IMR-90 (cell line): ENCODE measurements at regions not wholly inside any gene's neighbourhood (a gene's known extent, or its start where the extent isn't known, plus 50 kb on each side); places are given as distances from the start of the nearest gene placed in this dataset.

ENCODE experiments used
- ATAC-seq: fragments of 200-7000 bp; cut with Tn5 transposase; 2 replicates; pipeline ENCODE4 v1.9.1; 2020; ENCODE audit warnings: low read depth, mild to moderate bottlenecking, moderate library complexity
- BruUV-seq: library from RNA; stranded (reverse); fragments of 400-500 nt; replicated peaks from 2 replicates; lab custom pipeline; 2021; lab: Mats Ljungman, UMichigan
- CTCF ChIA-PET: fragments of 300-600 bp; formaldehyde crosslinking; extraction: SDS; loops from one replicate; lab custom pipeline; 2021; ENCODE audit warnings: antibody characterized with exemption; lab: Yijun Ruan, JAX
- POLR2A ChIA-PET: fragments of 300-600 bp; sonication (Branson Sonifier 250); formaldehyde crosslinking; loops from one replicate; lab custom pipeline; 2022; ENCODE audit warnings: antibody characterized with exemption; ENCODE audit not compliant: unreplicated experiment; lab: Charles Lee
- DNase-seq: peaks from one replicate; pipeline ENCODE4 v3.0.0; 2013
- H2AFZ ChIP-seq: replicated peaks from 2 replicates; pipeline ENCODE3; 2013; ENCODE audit warnings: low read length, mild to moderate bottlenecking; ENCODE audit not compliant: poor library complexity
- H2AK5ac ChIP-seq: 2 replicates; pipeline ENCODE4 v1.6.1; 2013; ENCODE audit warnings: low read depth, low read length, inconsistent platforms
- H2AK9ac ChIP-seq: replicated peaks from 2 replicates; pipeline ENCODE3; 2013; ENCODE audit warnings: mild to moderate bottlenecking, low read depth, low read length, moderate library complexity; ENCODE audit not compliant: poor library complexity
- H2BK120ac ChIP-seq: 2 replicates; pipeline ENCODE4 v1.6.1; 2013; ENCODE audit warnings: low read depth, low read length, inconsistent platforms
- H2BK15ac ChIP-seq: 3 replicates; pipeline ENCODE4 v1.6.1; 2013; ENCODE audit warnings: low read depth, low read length, inconsistent platforms
- H2BK20ac ChIP-seq: 2 replicates; pipeline ENCODE4 v1.6.1; 2013; ENCODE audit warnings: low read depth, mild to moderate bottlenecking, inconsistent platforms, low read length, moderate library complexity
- H2BK5ac ChIP-seq: 2 replicates; pipeline ENCODE4 v1.6.1; 2013; ENCODE audit warnings: mild to moderate bottlenecking, low read depth, low read length, inconsistent platforms; ENCODE audit not compliant: poor library complexity, severe bottlenecking
- H3K14ac ChIP-seq: replicated peaks from 2 replicates; pipeline ENCODE4 v1.6.1; 2013; ENCODE audit warnings: low read depth, low read length, inconsistent platforms
- H3K18ac ChIP-seq: 2 replicates; pipeline ENCODE4 v1.6.1; 2013; ENCODE audit warnings: low read depth, low read length, control low read depth
- H3K23ac ChIP-seq: 2 replicates; pipeline ENCODE4 v1.6.1; 2013; ENCODE audit warnings: low read depth, low read length, inconsistent platforms
- H3K27ac ChIP-seq: 2 replicates; pipeline ENCODE4 v1.5.1; 2013; ENCODE audit warnings: mild to moderate bottlenecking, control low read depth, low read length; ENCODE audit not compliant: insufficient read depth
- H3K27me3 ChIP-seq: 2 replicates; pipeline ENCODE4 v1.6.1; 2013; ENCODE audit warnings: low read length; ENCODE audit not compliant: control insufficient read depth, insufficient read depth
- H3K36me3 ChIP-seq: 2 replicates; pipeline ENCODE4 v1.6.1; 2013; ENCODE audit warnings: low read length, mixed read lengths; ENCODE audit not compliant: control insufficient read depth, insufficient read depth
- H3K4ac ChIP-seq: 2 replicates; pipeline ENCODE4 v1.6.1; 2013; ENCODE audit warnings: low read depth, low read length, inconsistent platforms
- H3K4me1 ChIP-seq: 2 replicates; pipeline ENCODE4 v1.6.1; 2013; ENCODE audit warnings: low read length, mixed read lengths; ENCODE audit not compliant: control insufficient read depth, insufficient read depth
- H3K4me2 ChIP-seq: 2 replicates; pipeline ENCODE4 v1.6.1; 2013; ENCODE audit warnings: low read depth, mild to moderate bottlenecking, control low read depth, low read length, moderate library complexity
- H3K4me3 ChIP-seq: 2 replicates; pipeline ENCODE4 v1.5.1; 2013; ENCODE audit warnings: low read depth, mild to moderate bottlenecking, control low read depth, low read length, moderate library complexity; ENCODE audit not compliant: insufficient read depth
- H3K56ac ChIP-seq: 2 replicates; pipeline ENCODE4 v1.6.1; 2013; ENCODE audit warnings: low read length, inconsistent platforms; ENCODE audit not compliant: insufficient read depth; ENCODE audit errors: extremely low read depth
- H3K79me1 ChIP-seq, 2 experiments: 2 replicates each; pipeline ENCODE4 v1.6.1; 2013; ENCODE audit warnings: low read length in 2 of 2, inconsistent platforms in 1 of 2, low read depth in 1 of 2
- H3K9ac ChIP-seq: 2 replicates; pipeline ENCODE4 v1.6.1; 2013; ENCODE audit warnings: low read depth, low read length, control low read depth
- H3K9me1 ChIP-seq: 2 replicates; pipeline ENCODE4 v1.6.1; 2013; ENCODE audit warnings: low read length, inconsistent platforms; ENCODE audit not compliant: insufficient read depth
- H3K9me3 ChIP-seq: 2 replicates; pipeline ENCODE4 v1.6.1; 2013; ENCODE audit warnings: low read length; ENCODE audit not compliant: control insufficient read depth, insufficient read depth
- H4K20me1 ChIP-seq: 2 replicates; pipeline ENCODE4 v1.6.1; 2013; ENCODE audit warnings: low read length, inconsistent platforms; ENCODE audit not compliant: insufficient read depth
- H4K5ac ChIP-seq: 2 replicates; pipeline ENCODE4 v1.6.1; 2013; ENCODE audit warnings: mild to moderate bottlenecking, low read depth, low read length, control low read depth
- H4K8ac ChIP-seq, 2 experiments: 2 replicates each; pipeline ENCODE4 v1.6.1; 2013; ENCODE audit warnings: low read depth in 2 of 2, low read length in 2 of 2, control low read depth in 1 of 2, inconsistent platforms in 1 of 2
- H4K91ac ChIP-seq: 2 replicates; pipeline ENCODE4 v1.6.1; 2013; ENCODE audit warnings: low read depth, low read length, inconsistent platforms; ENCODE audit not compliant: insufficient read depth
- FOS ChIP-seq: fragments of 150-350 bp; IDR thresholded peaks from 2 replicates; pipeline ENCODE4 v1.6.1; 2016; ENCODE audit warnings: low read depth, low read length
- MAZ ChIP-seq: IDR thresholded peaks from 2 replicates; pipeline ENCODE4 v1.6.1; 2012; ENCODE audit warnings: low read depth, mild to moderate bottlenecking, low read length, improper control_type of control experiment, moderate library complexity, borderline replicate concordance
- MXI1 ChIP-seq: IDR thresholded peaks from 2 replicates; pipeline ENCODE4 v1.6.1; 2012; ENCODE audit warnings: low read depth, mild to moderate bottlenecking, low read length, moderate library complexity, borderline replicate concordance
- NFE2L2 ChIP-seq: fragments of 150-350 bp; IDR thresholded peaks from 2 replicates; pipeline ENCODE4 v1.6.1; 2016; ENCODE audit warnings: low read depth, mild to moderate bottlenecking, low read length
- POLR2A ChIP-seq: IDR thresholded peaks from 2 replicates; pipeline ENCODE4 v1.6.1; 2012; ENCODE audit warnings: mild to moderate bottlenecking, low read depth, low read length
- RFX5 ChIP-seq: IDR thresholded peaks from 2 replicates; pipeline ENCODE4 v1.8.0; 2012; ENCODE audit warnings: low read depth, mild to moderate bottlenecking, low read length, moderate library complexity
- SMC3 ChIP-seq: fragments of 150-350 bp; IDR thresholded peaks from 2 replicates; pipeline ENCODE4 v1.6.1; 2016; ENCODE audit warnings: low read depth, mild to moderate bottlenecking, antibody characterized with exemption, low read length, moderate library complexity
- USF2 ChIP-seq: fragments of 150-350 bp; IDR thresholded peaks from 2 replicates; pipeline ENCODE4 v1.6.1; 2017; ENCODE audit warnings: mild to moderate bottlenecking, antibody characterized with exemption, low read length, low read depth
- dilution Hi-C: fragments of 300-500 bp; cut with HindIII; formaldehyde crosslinking; loops from one replicate; pipeline ENCODE4 v1.14.3; 2018; ENCODE audit warnings: low sequenced_read_pairs; ENCODE audit not compliant: unreplicated experiment
- in situ Hi-C: fragments of 300-500 bp; cut with MboI; formaldehyde crosslinking; loops from 3 replicates; pipeline ENCODE4 v1.14.3; 2019; ENCODE audit warnings: low sequenced_read_pairs, inconsistent platforms, mixed read lengths
- intact Hi-C: fragments of 100-400 bp; cut with micrococcal nuclease; formaldehyde crosslinking; loops from 2 replicates; pipeline ENCODE4 v1.10.0; 2022

DNA sequence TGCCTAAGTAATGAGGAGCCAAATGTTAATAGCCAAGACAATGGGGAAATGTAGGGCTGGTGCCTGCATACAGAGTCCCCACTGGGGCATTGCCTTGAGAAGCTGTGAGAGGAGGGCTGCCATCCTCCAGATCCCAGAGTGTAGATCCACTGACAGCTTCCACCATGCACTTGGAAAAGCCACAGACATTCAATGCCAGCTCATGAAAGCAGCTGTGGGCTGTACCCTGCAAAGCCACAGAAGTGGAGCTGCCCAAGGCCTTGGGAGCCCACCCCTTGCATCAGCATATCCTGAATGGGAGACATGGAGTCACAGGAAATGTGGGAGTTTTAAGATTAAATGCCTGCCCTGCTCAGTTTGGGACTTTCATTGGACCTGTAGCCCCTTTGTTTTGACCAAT is 244.7 kb downstream of the BTG1 start:
- TF ChIP-seq NFE2L2 (no peak), MXI1 (no peak), RFX5 (no peak), USF2 (no peak), SMC3 (no peak), FOS (no peak), MAZ (no peak), POLR2A (no peak)
- Histone ChIP-seq H2AK5ac (no peak overlapping the region), H3K23ac (no peak overlapping the region), H2BK15ac (no peak overlapping the region), H3K9ac (no peak overlapping the region), H2AFZ (no peak overlapping the region), H3K4me2 (no peak overlapping the region), H3K14ac (no peak overlapping the region), H3K9me1 (no peaks in the 10 kb centered on the region), H2BK120ac (no peak overlapping the region), H3K4me3 (no peak overlapping the region), H4K20me1 (no peaks in the 10 kb centered on the region), H2BK5ac (no peak overlapping the region), H3K27ac (no peak overlapping the region), H3K36me3 (no peaks in the 10 kb centered on the region), H3K4me1 (no peaks in the 10 kb centered on the region; the same call in 1 of the 2 replicates), H4K91ac (no peak overlapping the region), H3K4ac (no peak overlapping the region), H4K8ac (no peak overlapping the region), H2AK9ac (no peak overlapping the region), H3K56ac (no peak overlapping the region), H4K5ac (no peak overlapping the region), H2BK20ac (no peak overlapping the region), H3K18ac (no peak overlapping the region), H3K27me3 (no peaks in the 10 kb centered on the region), H3K79me1 (no peaks in the 10 kb centered on the region), H3K9me3 (peaks cover 7% of the 10 kb centered on the region; the same call in 1 of the 2 replicates)
- dilution Hi-C loops (no loop called here), intact Hi-C loops (no loop called here), in situ Hi-C loops (no loop called here)
- no TSS peak for BruUV-seq
- no peak for ATAC-seq
- CTCF ChIA-PET, result interaction anchor here (0.6 kb wide), 1 partner anchor 665 kb away, joined by 3 read pairs; no protein-coding TSS in a partner anchor
- no peak for DNase-seq
- POLR2A ChIA-PET, result no interaction called here
